ENCODE measurements at regions not wholly inside any gene's neighbourhood (a gene's known extent, or its start where the extent isn't known, plus 50 kb on each side); places are given as distances from the start of the nearest gene placed in this dataset.

GRCh38 chr17:72380120-72380519, 259.3 kb downstream of the SOX9 start:
- TF ChIP-seq, protein P1, sequence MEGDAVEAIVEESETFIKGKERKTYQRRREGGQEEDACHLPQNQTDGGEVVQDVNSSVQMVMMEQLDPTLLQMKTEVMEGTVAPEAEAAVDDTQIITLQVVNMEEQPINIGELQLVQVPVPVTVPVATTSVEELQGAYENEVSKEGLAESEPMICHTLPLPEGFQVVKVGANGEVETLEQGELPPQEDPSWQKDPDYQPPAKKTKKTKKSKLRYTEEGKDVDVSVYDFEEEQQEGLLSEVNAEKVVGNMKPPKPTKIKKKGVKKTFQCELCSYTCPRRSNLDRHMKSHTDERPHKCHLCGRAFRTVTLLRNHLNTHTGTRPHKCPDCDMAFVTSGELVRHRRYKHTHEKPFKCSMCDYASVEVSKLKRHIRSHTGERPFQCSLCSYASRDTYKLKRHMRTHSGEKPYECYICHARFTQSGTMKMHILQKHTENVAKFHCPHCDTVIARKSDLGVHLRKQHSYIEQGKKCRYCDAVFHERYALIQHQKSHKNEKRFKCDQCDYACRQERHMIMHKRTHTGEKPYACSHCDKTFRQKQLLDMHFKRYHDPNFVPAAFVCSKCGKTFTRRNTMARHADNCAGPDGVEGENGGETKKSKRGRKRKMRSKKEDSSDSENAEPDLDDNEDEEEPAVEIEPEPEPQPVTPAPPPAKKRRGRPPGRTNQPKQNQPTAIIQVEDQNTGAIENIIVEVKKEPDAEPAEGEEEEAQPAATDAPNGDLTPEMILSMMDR (IDR thresholded peaks at IDR 0.05; ENCODE audit: insufficient read depth, low read length, poor library complexity, severe bottlenecking): no peak
- no peak for TF ChIP-seq EZH2phosphoT487 (conservative IDR thresholded peaks at IDR 0.05; ENCODE audit: low read length)
